Natural killer cell (primary cell): ENCODE measurements at regions not wholly inside any gene's neighbourhood (a gene's known extent, or its start where the extent isn't known, plus 50 kb on each side); places are given as distances from the start of the nearest gene placed in this dataset.

Source experiments
- ATAC-seq, 3 donors: fragments of 150-1000 bp in 2 of 3; fragments of 200-7000 bp in 1 of 3; cut with Tn5 transposase; 1 replicate in 1 of 3; 2 replicates in 2 of 3; pipeline ENCODE4 v1.10.0; 2021; ENCODE audit warnings: mild to moderate bottlenecking in 2 of 3, moderate library complexity in 2 of 3
- DNase-seq, 2 donors: peaks; one replicate each; pipeline versions ENCODE4 v3.0.0 to v3.0.0-alpha.2; 2013 to 2021; ENCODE audit warnings: mixed read lengths in 1 of 2
- H3K27ac ChIP-seq: one replicate; pipeline ENCODE4 v1.5.1; 2013; ENCODE audit warnings: mild to moderate bottlenecking, low read length
- H3K27me3 ChIP-seq: one replicate; pipeline ENCODE4 v1.6.1; 2013; ENCODE audit warnings: low read length; ENCODE audit not compliant: control insufficient read depth, insufficient read depth
- H3K36me3 ChIP-seq: one replicate; pipeline ENCODE4 v1.6.1; 2013; ENCODE audit warnings: low read length; ENCODE audit not compliant: control insufficient read depth, insufficient read depth
- H3K4me1 ChIP-seq: one replicate; pipeline ENCODE4 v1.6.1; 2013; ENCODE audit warnings: low read length; ENCODE audit not compliant: control insufficient read depth, insufficient read depth
- H3K4me3 ChIP-seq: one replicate; pipeline ENCODE4 v1.5.1; 2013; ENCODE audit warnings: low read length
- H3K9me3 ChIP-seq: one replicate; pipeline ENCODE4 v1.6.1; 2013; ENCODE audit warnings: low read length; ENCODE audit not compliant: control insufficient read depth, insufficient read depth
- H3K27ac Mint-ChIP-seq, 2 donors: one replicate each; pipeline ENCODE4 v1.8.0; 2022; ENCODE audit warnings: mild to moderate bottlenecking in 2 of 2, mixed read lengths in 2 of 2, moderate library complexity in 1 of 2
- H3K27me3 Mint-ChIP-seq, 2 donors: one replicate each; pipeline ENCODE4 v1.8.0; 2022; ENCODE audit warnings: low read depth in 2 of 2, mixed read lengths in 2 of 2
- H3K36me3 Mint-ChIP-seq: one replicate; pipeline ENCODE4 v1.8.0; 2022; ENCODE audit warnings: mixed read lengths
- H3K4me1 Mint-ChIP-seq, 2 donors: one replicate each; pipeline ENCODE4 v1.8.0; 2022; ENCODE audit warnings: mixed read lengths in 2 of 2
- H3K4me3 Mint-ChIP-seq: one replicate; pipeline ENCODE4 v1.8.0; 2022; ENCODE audit warnings: mild to moderate bottlenecking, moderate library complexity, mixed read lengths
- H3K9me3 Mint-ChIP-seq, 2 donors: one replicate each; pipeline ENCODE4 v1.8.0; 2022; ENCODE audit warnings: mixed read lengths in 2 of 2
- WGBS: methylation state at CpG from one replicate; pipeline ENCODE4 v1.1.7; 2013; ENCODE audit warnings: missing lambda C conversion rate; ENCODE audit not compliant: insufficient coverage; 5-methylcytosine and 5-hydroxymethylcytosine counted together
- intact Hi-C: fragments of 100-400 bp; cut with micrococcal nuclease; formaldehyde crosslinking; loops from one replicate; pipeline ENCODE4 v1.14.2; 2022
- TF ChIP-seq, protein P1 (sequence below): fragments of 200-600 bp; IDR thresholded peaks from one replicate; pipeline ENCODE4 v1.8.0; 2022; ENCODE audit warnings: antibody characterized with exemption

GRCh38 chr5:174573221-174573994 is 151.0 kb upstream of the MSX2 start:
- no peak overlapping the region for H3K27ac ChIP-seq
- no peak overlapping the region for H3K4me3 Mint-ChIP-seq
- DNase-seq: no peak
- H3K36me3 Mint-ChIP-seq: no peaks in the 10 kb centered on the region
- TF ChIP-seq, protein P1, sequence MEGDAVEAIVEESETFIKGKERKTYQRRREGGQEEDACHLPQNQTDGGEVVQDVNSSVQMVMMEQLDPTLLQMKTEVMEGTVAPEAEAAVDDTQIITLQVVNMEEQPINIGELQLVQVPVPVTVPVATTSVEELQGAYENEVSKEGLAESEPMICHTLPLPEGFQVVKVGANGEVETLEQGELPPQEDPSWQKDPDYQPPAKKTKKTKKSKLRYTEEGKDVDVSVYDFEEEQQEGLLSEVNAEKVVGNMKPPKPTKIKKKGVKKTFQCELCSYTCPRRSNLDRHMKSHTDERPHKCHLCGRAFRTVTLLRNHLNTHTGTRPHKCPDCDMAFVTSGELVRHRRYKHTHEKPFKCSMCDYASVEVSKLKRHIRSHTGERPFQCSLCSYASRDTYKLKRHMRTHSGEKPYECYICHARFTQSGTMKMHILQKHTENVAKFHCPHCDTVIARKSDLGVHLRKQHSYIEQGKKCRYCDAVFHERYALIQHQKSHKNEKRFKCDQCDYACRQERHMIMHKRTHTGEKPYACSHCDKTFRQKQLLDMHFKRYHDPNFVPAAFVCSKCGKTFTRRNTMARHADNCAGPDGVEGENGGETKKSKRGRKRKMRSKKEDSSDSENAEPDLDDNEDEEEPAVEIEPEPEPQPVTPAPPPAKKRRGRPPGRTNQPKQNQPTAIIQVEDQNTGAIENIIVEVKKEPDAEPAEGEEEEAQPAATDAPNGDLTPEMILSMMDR: no peak
- H3K4me1 ChIP-seq: no peaks in the 10 kb centered on the region
- H3K27ac Mint-ChIP-seq: no peak overlapping the region
- H3K27me3 ChIP-seq: no peaks in the 10 kb centered on the region
- H3K36me3 ChIP-seq: no peaks in the 10 kb centered on the region
- intact Hi-C loops: no loop called here
- WGBS: 49% methylated on average over 11 of the region's 14 CpGs
- H3K4me1 Mint-ChIP-seq: no peaks in the 10 kb centered on the region
- ATAC-seq: no peak
- H3K9me3 Mint-ChIP-seq: peaks cover 0 to 3% of the 10 kb centered on the region in 2 donors
- no peaks in the 10 kb centered on the region for H3K9me3 ChIP-seq
- peaks cover 0 to 6% of the 10 kb centered on the region in 2 donors for H3K27me3 Mint-ChIP-seq
- no peak overlapping the region for H3K4me3 ChIP-seq

DNA sequence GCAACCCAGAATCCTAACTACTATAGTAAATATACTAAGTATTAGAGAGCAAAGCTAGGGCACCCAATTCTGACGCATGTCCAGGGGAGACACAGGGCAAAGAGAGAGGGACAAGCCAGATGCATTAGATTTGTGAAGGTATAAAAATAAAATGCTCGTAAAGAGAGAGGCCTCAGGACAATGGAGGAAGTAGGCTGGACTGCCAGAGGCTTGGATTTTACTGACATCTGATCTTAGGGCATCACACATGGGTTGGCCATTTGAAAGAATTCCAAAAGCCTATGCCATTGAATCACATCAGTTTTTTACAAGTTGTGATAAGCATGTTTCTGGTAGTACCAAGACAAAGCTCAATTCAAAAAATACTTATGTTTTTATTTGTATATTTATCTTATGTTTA is 149.3 kb upstream of the MSX2 start:
- Histone ChIP-seq H3K27me3 (no peaks in the 10 kb centered on the region), H3K4me3 (no peak overlapping the region), H3K27ac (no peak overlapping the region), H3K9me3 (no peaks in the 10 kb centered on the region), H3K36me3 (no peaks in the 10 kb centered on the region), H3K4me1 (no peaks in the 10 kb centered on the region)
- H3K27ac Mint-ChIP-seq: no peak overlapping the region
- H3K36me3 Mint-ChIP-seq: no peaks in the 10 kb centered on the region
- peaks cover 0 to 3% of the 10 kb centered on the region in 2 donors for H3K9me3 Mint-ChIP-seq
- no peak overlapping the region for H3K4me3 Mint-ChIP-seq
- no peaks in the 10 kb centered on the region for H3K4me1 Mint-ChIP-seq
- DNase-seq (no peak), ATAC-seq (no peak)
- H3K27me3 Mint-ChIP-seq: peaks cover 0 to 6% of the 10 kb centered on the region in 2 donors
- 75% methylated on average over 2 of the region's 2 CpGs for WGBS
- intact Hi-C loops: no loop called here
- TF ChIP-seq, protein P1: no peak

GRCh38 chr5:174576042-174576441 is 148.3 kb upstream of the MSX2 start:
- H3K27me3 ChIP-seq: no peaks in the 10 kb centered on the region
- Mint-ChIP-seq H3K36me3 (no peaks in the 10 kb centered on the region), H3K4me1 (no peaks in the 10 kb centered on the region), H3K9me3 (no peaks in the 10 kb centered on the region), H3K27ac (no peak overlapping the region), H3K4me3 (no peak overlapping the region), H3K27me3 (peaks cover 0 to 6% of the 10 kb centered on the region in 2 donors)
- ATAC-seq (no peak), DNase-seq (no peak)
- H3K36me3 ChIP-seq: no peaks in the 10 kb centered on the region
- WGBS: 97% methylated on average over 6 of the region's 6 CpGs
- intact Hi-C loops: no loop called here
- TF ChIP-seq, protein P1: no peak
- H3K27ac ChIP-seq: no peak overlapping the region
- no peaks in the 10 kb centered on the region for H3K9me3 ChIP-seq
- no peaks in the 10 kb centered on the region for H3K4me1 ChIP-seq
- H3K4me3 ChIP-seq: no peak overlapping the region

DNA sequence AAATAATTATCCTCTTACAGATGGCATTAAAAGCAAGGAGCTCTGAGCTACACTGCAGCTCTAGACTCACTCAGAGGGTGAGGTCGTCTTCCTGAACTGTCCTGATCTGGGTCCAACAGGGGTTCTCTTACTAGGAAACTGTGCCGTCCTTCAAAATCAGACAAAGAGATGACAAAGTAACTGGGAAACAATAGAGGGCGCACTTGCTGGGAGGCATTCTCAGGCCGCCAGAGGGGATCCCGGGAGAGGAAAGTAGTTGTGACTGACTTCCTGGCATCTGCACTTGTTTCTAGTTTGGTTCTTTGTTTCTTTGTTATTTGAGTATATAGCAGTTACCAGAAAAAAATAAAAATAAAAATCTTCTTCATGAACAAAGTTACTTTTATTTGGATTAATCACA is 142.9 kb upstream of the MSX2 start:
- WGBS: 4% methylated on average over 5 of the region's 5 CpGs
- Histone ChIP-seq H3K27me3 (no peaks in the 10 kb centered on the region), H3K27ac (no peak overlapping the region), H3K4me1 (no peaks in the 10 kb centered on the region), H3K9me3 (no peaks in the 10 kb centered on the region), H3K4me3 (no peak overlapping the region), H3K36me3 (no peaks in the 10 kb centered on the region)
- H3K9me3 Mint-ChIP-seq: no peaks in the 10 kb centered on the region
- H3K36me3 Mint-ChIP-seq: no peaks in the 10 kb centered on the region
- ATAC-seq (no peak), DNase-seq (no peak)
- TF ChIP-seq, protein P1: no peak
- H3K27me3 Mint-ChIP-seq: peaks cover 7 to 8% of the 10 kb centered on the region in 2 donors
- no peak overlapping the region for H3K4me3 Mint-ChIP-seq
- intact Hi-C loops: no loop called here
- H3K4me1 Mint-ChIP-seq: no peaks in the 10 kb centered on the region
- H3K27ac Mint-ChIP-seq: no peak overlapping the region
